OCI-LY1 (cell line): ENCODE measurements at regions not wholly inside any gene's neighbourhood (a gene's known extent, or its start where the extent isn't known, plus 50 kb on each side); places are given as distances from the start of the nearest gene placed in this dataset.

Experiments
- H2AFZ ChIP-seq: fragments of 200-600 bp; sonication (generic), shearing (Covaris generic); 2 replicates; pipeline ENCODE4 v1.6.0; 2014; ENCODE audit warnings: antibody characterized with exemption, mild to moderate bottlenecking, low read length
- H3F3A ChIP-seq: fragments of 200-600 bp; sonication (generic), shearing (Covaris generic); 2 replicates; pipeline ENCODE4 v1.6.0; 2014; ENCODE audit warnings: mild to moderate bottlenecking, antibody characterized with exemption, low read length, moderate library complexity; ENCODE audit not compliant: insufficient read depth
- H3K27ac ChIP-seq: fragments of 200-600 bp; sonication (generic); 2 replicates; pipeline ENCODE4 v1.5.1; 2014; ENCODE audit warnings: low read length, mixed run types, mild to moderate bottlenecking, low read depth; ENCODE audit not compliant: poor library complexity, severe bottlenecking
- H3K27me3 ChIP-seq: fragments of 200-600 bp; sonication (generic); 2 replicates; pipeline ENCODE4 v1.6.0; 2014; ENCODE audit warnings: antibody characterized with exemption, mild to moderate bottlenecking, low read length, moderate library complexity; ENCODE audit not compliant: insufficient read depth
- H3K36me3 ChIP-seq: fragments of 200-600 bp; sonication (generic); 2 replicates; pipeline ENCODE4 v1.6.1; 2014; ENCODE audit warnings: mild to moderate bottlenecking, antibody characterized with exemption, low read length, moderate library complexity, mixed read lengths; ENCODE audit not compliant: insufficient read depth
- H3K4me1 ChIP-seq: fragments of 200-600 bp; sonication (generic); 2 replicates; pipeline ENCODE4 v1.5.1; 2014; ENCODE audit warnings: mild to moderate bottlenecking, low read length, moderate library complexity; ENCODE audit not compliant: insufficient read depth, severe bottlenecking
- H3K4me2 ChIP-seq: fragments of 200-600 bp; sonication (generic), shearing (Covaris generic); 2 replicates; pipeline ENCODE4 v1.6.1; 2014; ENCODE audit warnings: low read length
- H3K4me3 ChIP-seq: fragments of 200-600 bp; sonication (generic); 2 replicates; pipeline ENCODE4 v1.5.1; 2014; ENCODE audit warnings: low read length, low read depth, mild to moderate bottlenecking, mixed read lengths; ENCODE audit not compliant: poor library complexity, severe bottlenecking
- H3K79me2 ChIP-seq: fragments of 200-600 bp; shearing (Covaris generic); 2 replicates; pipeline ENCODE4 v1.6.1; 2016; ENCODE audit warnings: mixed run types, low read length, mixed read lengths; ENCODE audit not compliant: insufficient read depth
- H3K9ac ChIP-seq: fragments of 200-600 bp; sonication (generic), shearing (Covaris generic); 2 replicates; pipeline ENCODE4 v1.6.1; 2014; ENCODE audit warnings: mild to moderate bottlenecking, low read length, mixed read lengths
- H3K9me2 ChIP-seq: fragments of 200-600 bp; sonication (generic), shearing (Covaris generic); 2 replicates; pipeline ENCODE4 v1.6.1; 2014; ENCODE audit warnings: low read depth, mild to moderate bottlenecking, low read length, mixed read lengths
- H3K9me3 ChIP-seq: fragments of 200-600 bp; shearing (Covaris generic); 2 replicates; pipeline ENCODE4 v1.6.1; 2014; ENCODE audit warnings: low read length, mixed read lengths
- H4K20me1 ChIP-seq: fragments of 200-600 bp; sonication (generic), shearing (Covaris generic); 2 replicates; pipeline ENCODE4 v1.6.0; 2016; ENCODE audit warnings: mild to moderate bottlenecking, low read length; ENCODE audit not compliant: insufficient read depth
- EZH2 ChIP-seq: fragments of 200-600 bp; sonication (generic), shearing (Covaris generic); IDR thresholded peaks from 2 replicates; pipeline ENCODE4 v1.8.0; 2017; ENCODE audit warnings: borderline replicate concordance, mixed run types, mild to moderate bottlenecking, antibody characterized with exemption, low read length, moderate library complexity, mixed read lengths
- TF ChIP-seq, protein P1 (sequence below): fragments of 200-600 bp; sonication (generic), shearing (Covaris generic); IDR thresholded peaks from 2 replicates; pipeline ENCODE4 v1.5.1; 2017; ENCODE audit warnings: mild to moderate bottlenecking, antibody characterized with exemption, low read length, moderate library complexity, mixed read lengths

DNA sequence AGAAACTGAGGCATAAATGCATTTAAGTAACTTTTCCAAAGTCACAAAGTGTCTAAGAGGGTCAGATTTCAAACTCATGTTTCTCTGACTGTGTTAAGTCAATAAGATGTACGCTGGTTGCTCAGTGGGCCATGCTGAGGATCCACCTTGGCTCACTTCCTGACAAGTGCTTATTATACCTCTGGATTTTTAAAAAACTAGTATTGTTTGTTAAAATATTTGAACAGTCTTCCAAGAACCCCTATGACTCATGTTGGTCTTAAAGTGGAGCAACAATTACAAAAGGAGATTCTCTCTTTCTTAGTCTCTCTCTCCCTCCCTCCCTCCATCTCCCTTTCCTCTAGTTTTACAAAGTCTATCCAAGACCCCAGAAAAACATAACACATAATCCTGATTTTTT lies 1050.2 kb downstream of the AGBL1 start:
- H3K4me3 ChIP-seq, result no peak overlapping the region
- no peak overlapping the region for H3K4me2 ChIP-seq
- no peaks in the 10 kb centered on the region for H3F3A ChIP-seq
- H3K9me3 ChIP-seq, result no peaks in the 10 kb centered on the region
- no peaks in the 10 kb centered on the region for H3K36me3 ChIP-seq
- H3K79me2 ChIP-seq, result no peaks in the 10 kb centered on the region
- no peak for TF ChIP-seq EZH2
- TF ChIP-seq, protein P1, sequence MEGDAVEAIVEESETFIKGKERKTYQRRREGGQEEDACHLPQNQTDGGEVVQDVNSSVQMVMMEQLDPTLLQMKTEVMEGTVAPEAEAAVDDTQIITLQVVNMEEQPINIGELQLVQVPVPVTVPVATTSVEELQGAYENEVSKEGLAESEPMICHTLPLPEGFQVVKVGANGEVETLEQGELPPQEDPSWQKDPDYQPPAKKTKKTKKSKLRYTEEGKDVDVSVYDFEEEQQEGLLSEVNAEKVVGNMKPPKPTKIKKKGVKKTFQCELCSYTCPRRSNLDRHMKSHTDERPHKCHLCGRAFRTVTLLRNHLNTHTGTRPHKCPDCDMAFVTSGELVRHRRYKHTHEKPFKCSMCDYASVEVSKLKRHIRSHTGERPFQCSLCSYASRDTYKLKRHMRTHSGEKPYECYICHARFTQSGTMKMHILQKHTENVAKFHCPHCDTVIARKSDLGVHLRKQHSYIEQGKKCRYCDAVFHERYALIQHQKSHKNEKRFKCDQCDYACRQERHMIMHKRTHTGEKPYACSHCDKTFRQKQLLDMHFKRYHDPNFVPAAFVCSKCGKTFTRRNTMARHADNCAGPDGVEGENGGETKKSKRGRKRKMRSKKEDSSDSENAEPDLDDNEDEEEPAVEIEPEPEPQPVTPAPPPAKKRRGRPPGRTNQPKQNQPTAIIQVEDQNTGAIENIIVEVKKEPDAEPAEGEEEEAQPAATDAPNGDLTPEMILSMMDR, result no peak
- H3K9ac ChIP-seq, result no peak overlapping the region
- no peak overlapping the region for H2AFZ ChIP-seq
- H3K4me1 ChIP-seq, result no peaks in the 10 kb centered on the region
- no peaks in the 10 kb centered on the region for H3K9me2 ChIP-seq
- H3K27ac ChIP-seq, result no peak overlapping the region
- no peaks in the 10 kb centered on the region for H4K20me1 ChIP-seq
- no peaks in the 10 kb centered on the region for H3K27me3 ChIP-seq

DNA sequence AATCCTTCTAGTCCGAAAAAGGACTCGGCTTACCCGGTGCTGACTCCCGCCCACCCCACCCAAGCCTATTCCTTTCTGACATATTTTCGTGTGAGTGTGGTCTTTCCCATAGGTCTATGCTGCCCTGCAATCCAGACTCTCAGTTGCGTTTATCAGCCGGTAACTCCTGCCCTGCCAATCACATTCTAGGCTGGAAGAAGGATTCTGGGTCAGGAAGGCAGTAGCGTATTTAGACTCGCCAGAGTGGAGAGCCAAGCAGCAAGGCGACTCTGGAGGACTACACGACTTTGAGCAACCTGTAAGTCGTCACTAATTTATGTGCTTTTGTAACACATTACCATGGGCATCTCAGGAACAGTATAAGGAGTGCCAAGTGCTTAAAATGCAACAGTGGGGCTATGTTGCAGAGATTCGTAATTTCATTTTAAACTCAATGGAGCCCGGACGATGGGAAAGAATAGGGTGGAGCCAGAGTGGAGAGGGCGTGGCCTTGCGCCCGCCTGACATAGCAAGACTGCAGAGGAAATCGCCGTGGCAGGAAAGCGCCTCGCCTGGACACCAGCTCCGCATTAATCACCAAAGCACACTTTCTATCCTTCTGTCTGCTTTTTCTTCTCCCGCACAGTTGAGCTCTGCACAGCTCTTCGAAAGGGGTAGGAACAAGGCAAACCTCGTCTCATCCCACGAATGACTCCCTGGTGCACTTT lies 1044.2 kb downstream of the AGBL1 start:
- Histone ChIP-seq H3K4me2 (no peak overlapping the region), H4K20me1 (no peaks in the 10 kb centered on the region), H3K36me3 (no peaks in the 10 kb centered on the region), H3K27me3 (no peaks in the 10 kb centered on the region), H3K9ac (no peak overlapping the region), H3K4me1 (no peaks in the 10 kb centered on the region), H3K9me3 (no peaks in the 10 kb centered on the region), H3K4me3 (no peak overlapping the region), H3K79me2 (no peaks in the 10 kb centered on the region), H3K27ac (no peak overlapping the region), H3F3A (no peaks in the 10 kb centered on the region), H3K9me2 (no peaks in the 10 kb centered on the region), H2AFZ (no peak overlapping the region)
- TF ChIP-seq EZH2, result no peak
- TF ChIP-seq, protein P1, result no peak

DNA sequence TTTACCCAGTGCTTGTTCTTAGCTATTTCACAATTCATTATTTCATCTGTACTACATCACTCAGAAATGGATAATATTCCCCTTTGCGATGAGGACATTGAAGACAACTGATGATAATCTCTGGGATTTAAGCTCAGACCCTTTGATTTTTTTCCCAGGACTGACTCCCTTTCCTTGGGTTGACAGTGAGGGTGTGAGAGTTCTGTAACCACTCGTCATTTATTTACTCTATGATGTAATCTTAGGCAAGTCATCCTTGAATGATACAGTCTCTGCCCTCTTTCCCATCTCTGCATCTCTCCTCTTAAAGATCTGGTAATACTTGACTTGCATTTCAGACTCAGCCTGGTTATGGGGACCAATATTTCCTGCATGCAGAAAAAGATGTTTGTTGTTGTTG lies 1041.7 kb downstream of the AGBL1 start:
- no peaks in the 10 kb centered on the region for H4K20me1 ChIP-seq
- H3K9ac ChIP-seq, result no peak overlapping the region
- TF ChIP-seq, protein P1, result no peak
- TF ChIP-seq EZH2, result no peak

More for the DNA sequence above, 1041.7 kb downstream of the AGBL1 start:
- Histone ChIP-seq H3K27me3 (no peaks in the 10 kb centered on the region), H3K79me2 (no peaks in the 10 kb centered on the region), H3K9me3 (no peaks in the 10 kb centered on the region), H3K36me3 (no peaks in the 10 kb centered on the region), H3F3A (no peaks in the 10 kb centered on the region), H3K4me3 (no peak overlapping the region), H3K4me2 (no peak overlapping the region), H3K27ac (no peak overlapping the region), H3K9me2 (no peaks in the 10 kb centered on the region), H2AFZ (no peak overlapping the region), H3K4me1 (no peaks in the 10 kb centered on the region)
